ENCODE measurements at regions not wholly inside any gene's neighbourhood (a gene's known extent, or its start where the extent isn't known, plus 50 kb on each side); places are given as distances from the start of the nearest gene placed in this dataset.

DNA sequence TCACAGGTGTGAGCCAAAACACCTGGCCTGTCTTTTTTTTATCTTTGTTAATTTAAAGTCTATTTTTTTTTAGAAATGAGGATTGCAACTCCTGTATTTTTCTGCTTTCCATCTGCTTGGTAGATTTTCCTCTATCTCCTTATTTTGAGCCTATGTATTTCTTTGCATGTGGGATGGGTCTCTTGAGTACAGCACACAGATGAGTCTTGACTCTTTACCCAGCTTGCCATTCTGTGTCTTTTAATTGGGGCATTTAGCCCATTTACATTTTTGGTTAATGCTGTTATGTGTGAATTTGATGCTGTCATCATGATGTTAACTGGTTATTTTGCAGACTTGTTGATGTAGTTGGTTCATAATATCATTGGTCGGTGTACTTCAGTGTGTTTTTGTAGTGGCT is 317.4 kb downstream of the IPO8 start:
- TF ChIP-seq POLR2A (IDR thresholded peaks at IDR 0.05), result no peak
- no peak for TF ChIP-seq CTCF (IDR thresholded peaks at IDR 0.05 in 8 of 11, conservative IDR thresholded peaks at IDR 0.05 in 3 of 11)

All from spleen (tissue), 7 donors.